Esophagus muscularis mucosa (tissue), 4 donors: ENCODE measurements at regions not wholly inside any gene's neighbourhood (a gene's known extent, or its start where the extent isn't known, plus 50 kb on each side); places are given as distances from the start of the nearest gene placed in this dataset.

Experiments used
- EP300 ChIP-seq: sonication (generic); formaldehyde crosslinking; IDR thresholded peaks from one replicate; pipeline ENCODE4 v1.6.1; 2017; ENCODE audit warnings: antibody characterized with exemption
- POLR2A ChIP-seq: fragments of 450-650 bp; IDR thresholded peaks from one replicate; pipeline ENCODE4 v1.6.1; 2017; ENCODE audit warnings: antibody characterized with exemption, moderate library complexity, mild to moderate bottlenecking, low read depth
- POLR2AphosphoS5 ChIP-seq, 2 donors: sonication (generic); formaldehyde crosslinking; IDR thresholded peaks; one replicate each; pipeline ENCODE4 v1.6.1; 2017; ENCODE audit warnings: antibody characterized with exemption in 2 of 2
- TF ChIP-seq, protein P1 (sequence below), 3 experiments: fragments of 200-600 bp in 2 of 3; fragments of 450-650 bp in 1 of 3; sonication (generic) in 2 of 3; IDR thresholded peaks; one replicate each; pipeline ENCODE4 v1.5.1; 2017 to 2019; ENCODE audit warnings: antibody characterized with exemption in 3 of 3, mild to moderate bottlenecking in 2 of 3, moderate library complexity in 1 of 3

DNA sequence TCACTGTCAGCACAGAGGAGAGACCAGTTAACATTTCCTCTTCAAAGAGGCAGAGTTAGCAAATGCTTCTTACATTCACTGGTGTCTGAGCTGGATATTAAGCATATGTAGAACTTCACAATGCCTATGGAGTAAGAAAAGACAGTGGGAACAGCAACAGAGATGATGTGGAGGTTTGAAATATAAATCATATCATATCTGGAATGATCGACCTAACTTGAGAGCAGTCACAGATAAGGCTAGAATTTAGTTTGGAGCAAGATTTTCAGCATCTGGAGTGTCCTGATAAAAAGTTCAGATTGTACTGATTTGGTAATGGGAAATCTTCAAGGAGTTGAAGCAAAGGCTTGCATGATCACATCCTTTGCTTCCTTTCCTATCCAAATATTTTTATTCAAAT is 90.5 kb upstream of the ANKRD50 start:
- TF ChIP-seq, protein P1, sequence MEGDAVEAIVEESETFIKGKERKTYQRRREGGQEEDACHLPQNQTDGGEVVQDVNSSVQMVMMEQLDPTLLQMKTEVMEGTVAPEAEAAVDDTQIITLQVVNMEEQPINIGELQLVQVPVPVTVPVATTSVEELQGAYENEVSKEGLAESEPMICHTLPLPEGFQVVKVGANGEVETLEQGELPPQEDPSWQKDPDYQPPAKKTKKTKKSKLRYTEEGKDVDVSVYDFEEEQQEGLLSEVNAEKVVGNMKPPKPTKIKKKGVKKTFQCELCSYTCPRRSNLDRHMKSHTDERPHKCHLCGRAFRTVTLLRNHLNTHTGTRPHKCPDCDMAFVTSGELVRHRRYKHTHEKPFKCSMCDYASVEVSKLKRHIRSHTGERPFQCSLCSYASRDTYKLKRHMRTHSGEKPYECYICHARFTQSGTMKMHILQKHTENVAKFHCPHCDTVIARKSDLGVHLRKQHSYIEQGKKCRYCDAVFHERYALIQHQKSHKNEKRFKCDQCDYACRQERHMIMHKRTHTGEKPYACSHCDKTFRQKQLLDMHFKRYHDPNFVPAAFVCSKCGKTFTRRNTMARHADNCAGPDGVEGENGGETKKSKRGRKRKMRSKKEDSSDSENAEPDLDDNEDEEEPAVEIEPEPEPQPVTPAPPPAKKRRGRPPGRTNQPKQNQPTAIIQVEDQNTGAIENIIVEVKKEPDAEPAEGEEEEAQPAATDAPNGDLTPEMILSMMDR (IDR thresholded peaks at IDR 0.05) = no peak
- TF ChIP-seq POLR2AphosphoS5 (IDR thresholded peaks at IDR 0.05) (no peak), POLR2A (no peak), EP300 (no peak)
